Kidney tubule cell (primary cell): ENCODE measurements at regions not wholly inside any gene's neighbourhood (a gene's known extent, or its start where the extent isn't known, plus 50 kb on each side); places are given as distances from the start of the nearest gene placed in this dataset.
"Not testable (repeated sequence)": the region's sequence is repeated elsewhere in the genome, so short reads cannot be mapped to it uniquely, and the experiment has no call there.

Experiments used
- DNase-seq: peaks from one replicate; pipeline ENCODE4 v3.0.0-alpha.2; 2018; ENCODE audit warnings: low spot score

GRCh38 chr15:60137711-60138396, 133.7 kb downstream of the FOXB1 start:
- DNase-seq: peak; percentile 83

DNA sequence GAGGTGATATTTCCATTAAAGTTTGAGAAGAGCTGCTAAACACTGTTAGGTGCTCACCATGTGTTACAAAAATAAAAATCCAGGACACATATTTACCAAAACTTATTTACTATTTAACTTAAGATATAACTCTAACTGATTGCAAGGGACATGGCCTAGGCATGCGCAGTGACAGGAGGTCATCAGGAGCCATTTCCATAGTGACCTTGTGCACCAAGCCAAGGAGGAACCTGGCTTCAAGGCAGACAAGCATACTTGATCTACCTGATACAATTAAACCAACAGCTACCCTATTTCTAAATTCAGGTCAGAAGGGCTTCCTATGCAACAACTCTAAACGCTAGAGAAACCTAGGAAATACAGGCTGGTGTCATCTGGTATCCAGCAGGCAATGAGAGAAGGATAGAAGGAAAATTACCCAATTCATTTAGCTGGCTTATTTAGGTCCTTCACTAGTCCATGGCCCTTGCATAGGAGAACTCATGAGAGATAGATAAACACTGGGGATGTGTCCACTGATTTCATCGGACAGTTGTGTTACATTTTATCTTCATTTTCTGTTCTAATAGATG, 134.4 kb downstream of the FOXB1 start:
- DNase-seq: no peak

DNA sequence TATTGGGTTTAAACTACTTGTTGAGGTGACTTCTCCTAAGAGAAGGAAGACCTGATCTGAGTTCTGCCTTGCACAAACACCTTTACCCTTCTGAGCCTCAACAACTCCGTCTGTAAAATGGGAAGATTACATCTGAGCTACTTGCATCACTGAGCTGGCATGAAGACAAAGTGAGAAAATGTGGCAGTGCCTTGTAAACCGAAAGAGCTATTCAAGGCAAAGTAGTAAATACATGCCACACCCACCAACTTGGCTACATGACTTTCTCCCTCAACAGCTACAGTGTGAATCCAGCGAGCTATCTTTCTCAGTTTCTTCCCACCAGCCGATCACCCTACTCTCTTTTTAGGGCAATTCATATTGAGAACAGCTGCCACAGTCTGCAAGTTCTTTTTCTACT, 148.3 kb downstream of the FOXB1 start:
- DNase-seq: no peak

- DNase-seq: no peak
Observed at GRCh38 chr15:60154764-60155325, 150.7 kb downstream of the FOXB1 start.

DNA sequence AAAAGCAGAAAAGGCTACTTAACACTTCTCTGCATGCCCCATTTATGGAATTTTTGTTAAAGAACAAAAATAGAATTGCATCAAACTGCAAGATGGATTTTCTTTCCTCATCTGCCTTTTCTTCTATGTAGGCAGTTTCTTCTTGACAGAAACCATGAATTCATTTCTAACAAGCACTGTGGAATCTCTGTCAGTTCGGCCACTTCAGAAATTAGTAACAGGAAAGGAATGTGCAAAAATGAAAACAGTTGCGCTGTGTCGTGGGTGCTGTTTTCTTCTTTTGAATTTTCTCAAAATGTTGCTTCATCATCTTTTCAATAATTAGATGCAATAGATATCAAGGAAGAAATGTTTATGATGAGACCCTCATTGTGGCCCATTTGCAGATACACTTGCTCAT, 151.6 kb downstream of the FOXB1 start:
- peak; percentile 21 for DNase-seq

DNA sequence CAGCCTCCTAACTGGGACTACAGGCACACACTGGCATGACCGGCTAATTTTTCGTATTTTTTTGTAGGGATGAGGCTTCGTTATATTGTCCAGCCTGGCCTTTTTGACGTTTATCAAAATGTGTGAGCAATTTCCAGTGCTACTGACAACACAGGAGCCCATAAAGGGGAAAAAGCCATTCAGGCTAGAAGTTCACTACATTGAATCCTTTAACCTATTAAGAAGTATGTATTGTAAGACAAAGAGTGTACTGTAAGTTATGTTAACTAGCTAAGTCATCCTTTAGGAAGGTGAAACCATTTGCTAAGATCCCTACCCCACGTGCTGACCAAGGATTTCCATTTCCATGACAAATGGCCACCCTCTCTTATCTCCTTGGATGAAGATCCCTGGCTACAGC, 156.8 kb downstream of the FOXB1 start:
- no peak for DNase-seq

GRCh38 chr15:60161704-60162103, 157.6 kb downstream of the FOXB1 start:
- DNase-seq: no peak

GRCh38 chr15:60162251-60162967, 158.3 kb downstream of the FOXB1 start:
- DNase-seq: no peak

GRCh38 chr15:60162968-60163355, 158.9 kb downstream of the FOXB1 start:
- no peak for DNase-seq

DNA sequence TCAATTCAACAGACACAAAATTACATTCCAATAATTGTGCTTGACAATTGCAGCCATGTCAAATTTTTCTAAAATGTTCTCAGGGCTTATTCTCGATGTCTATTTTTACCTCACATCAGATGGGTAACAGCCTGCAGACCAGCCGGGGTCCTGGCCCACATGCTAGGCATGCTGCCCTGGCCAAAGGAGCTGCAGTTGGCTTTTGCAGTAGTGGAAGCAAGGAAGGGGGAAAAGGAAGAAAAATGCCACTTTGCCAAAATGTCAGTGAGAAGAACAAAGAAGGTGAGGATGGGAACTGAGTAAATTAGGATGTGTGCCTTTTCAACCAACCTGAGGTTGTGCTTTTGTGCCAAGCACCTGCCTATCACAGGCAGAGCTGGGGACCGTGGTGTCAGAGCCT, 161.0 kb downstream of the FOXB1 start:
- DNase-seq: no peak

DNA sequence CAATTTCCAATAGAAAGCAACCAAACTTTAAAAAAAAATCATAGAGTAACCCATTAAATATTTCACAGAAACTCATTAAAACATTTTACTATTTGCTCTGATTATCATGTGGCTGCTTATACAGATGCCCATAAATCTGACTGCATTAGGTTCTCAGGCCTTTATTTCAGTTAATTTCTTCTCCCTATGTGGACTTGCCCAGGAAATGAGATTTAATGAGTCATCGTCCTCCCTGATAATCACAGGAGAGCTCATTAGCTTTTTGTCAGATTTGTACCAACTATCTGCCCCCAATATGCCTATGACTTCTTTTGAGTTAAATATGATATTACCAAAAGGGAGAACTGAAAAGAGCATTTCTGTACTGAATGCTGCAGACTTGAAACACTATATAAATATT, 168.0 kb downstream of the FOXB1 start:
- no peak for DNase-seq

GRCh38 chr15:60179786-60180391, 175.8 kb downstream of the FOXB1 start:
- peak; percentile 46 for DNase-seq

- DNase-seq: not testable (repeated sequence)
Observed at GRCh38 chr15:60181957-60182356, 177.8 kb downstream of the FOXB1 start.

DNA sequence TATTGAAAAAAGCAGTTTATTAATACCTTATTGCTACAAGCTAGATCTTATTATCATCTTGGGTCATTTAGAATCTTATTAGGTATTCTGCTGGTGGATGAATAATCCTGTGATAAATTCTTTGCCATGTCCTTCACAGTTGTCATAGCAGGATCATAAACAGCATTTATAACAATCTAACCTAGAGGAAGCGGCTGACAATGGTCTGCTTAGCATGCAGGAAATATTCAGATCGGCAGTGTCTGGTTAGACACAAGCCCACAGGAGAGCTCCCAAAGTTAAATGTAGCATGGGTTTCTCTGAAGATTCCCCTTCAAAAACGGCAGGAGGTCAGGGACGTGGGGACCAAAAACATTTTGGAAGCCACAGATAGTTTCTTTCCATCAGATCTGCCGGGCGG, 179.3 kb downstream of the FOXB1 start:
- no peak for DNase-seq

- peak; percentile 39 for DNase-seq
Observed at GRCh38 chr15:60184579-60184978, 180.5 kb downstream of the FOXB1 start.

DNA sequence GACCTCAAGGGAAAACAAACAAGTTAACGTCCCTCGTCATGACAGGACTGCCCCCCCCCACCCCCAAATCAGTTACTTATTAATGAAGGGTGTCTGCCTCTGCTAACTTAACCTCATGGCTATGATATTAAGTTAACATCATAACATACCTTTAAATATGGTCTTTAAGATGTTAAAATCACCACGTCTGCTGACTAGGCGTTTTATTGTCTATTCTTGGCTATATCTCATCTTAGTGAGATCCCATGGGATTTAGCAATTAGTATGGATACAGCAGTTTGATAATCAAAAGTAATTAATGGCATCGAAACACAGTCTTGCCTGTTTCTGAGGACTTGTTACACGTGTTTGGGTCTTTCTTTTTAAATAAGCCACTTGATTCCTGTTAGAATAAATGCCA, 186.9 kb downstream of the FOXB1 start:
- no peak for DNase-seq

- no peak for DNase-seq
Observed at GRCh38 chr15:60191821-60192220, 187.7 kb downstream of the FOXB1 start.

DNA sequence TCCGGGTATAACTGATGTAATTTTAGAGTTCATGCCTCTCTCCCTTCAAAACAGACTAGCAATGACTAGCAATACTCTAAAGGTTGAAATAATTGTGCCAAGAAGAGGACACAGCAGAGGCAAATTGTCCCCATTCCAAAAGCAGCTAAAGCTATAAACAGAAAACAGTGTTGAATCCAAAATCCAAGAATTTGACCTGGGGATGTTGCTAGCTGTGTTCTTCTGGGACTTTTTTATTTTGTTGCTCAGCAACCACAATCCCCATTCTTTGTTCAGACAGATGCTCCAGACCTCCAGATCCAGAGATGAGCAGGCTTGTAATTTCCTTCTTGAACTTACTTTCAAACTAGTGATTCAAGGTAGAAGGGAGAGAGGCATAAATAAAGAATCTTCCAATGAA, 191.5 kb downstream of the FOXB1 start:
- no peak for DNase-seq

DNA sequence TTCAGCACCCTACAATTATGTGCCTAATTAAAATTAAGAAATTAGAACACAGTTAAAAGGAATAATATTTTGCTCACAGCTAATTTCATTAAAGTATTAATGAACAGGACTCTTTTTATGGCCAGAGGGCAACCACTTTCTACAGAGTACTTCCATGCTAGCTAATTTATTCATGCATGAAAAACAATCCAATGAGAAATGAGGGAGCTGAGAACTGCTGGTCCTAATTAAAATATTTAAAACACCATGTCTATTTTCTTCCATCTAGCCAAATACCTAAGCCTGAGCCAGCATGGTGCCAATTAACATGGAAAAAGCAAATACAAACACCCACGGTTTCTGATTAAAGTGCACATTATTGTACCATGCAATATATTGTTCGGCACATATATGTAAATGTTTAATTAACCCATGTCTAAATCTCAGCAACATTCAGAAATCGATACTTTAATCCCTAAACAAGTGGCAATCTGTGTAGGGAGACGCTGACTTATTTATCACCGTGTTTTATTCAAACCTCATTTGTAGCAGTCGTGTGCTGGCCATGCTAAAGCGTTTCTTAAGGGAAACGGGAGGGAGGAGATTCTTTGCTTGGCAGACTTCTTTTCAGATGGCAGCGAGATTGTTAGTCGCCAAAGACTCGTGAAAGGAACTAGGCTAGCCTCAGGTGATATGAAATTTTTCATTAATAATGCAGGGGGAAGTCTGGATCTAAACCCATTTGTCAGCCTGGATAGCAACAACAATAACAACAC, 193.5 kb downstream of the ANXA2 start:
- DNase-seq: no peak

- DNase-seq: peak; percentile 12
Observed at GRCh38 chr15:60208709-60209108, 189.1 kb downstream of the ANXA2 start.

GRCh38 chr15:60212536-60212935, 185.2 kb downstream of the ANXA2 start:
- DNase-seq: peak; percentile 82
